ENCODE measurements at regions not wholly inside any gene's neighbourhood (a gene's known extent, or its start where the extent isn't known, plus 50 kb on each side); places are given as distances from the start of the nearest gene placed in this dataset.

- Histone ChIP-seq H3K14ac (ENCODE audit: insufficient read depth, low read length) (no peak overlapping the region), H3K9ac (ENCODE audit: extremely low read depth, insufficient read length, low read length) (no peak overlapping the region), H3K27me3 (ENCODE audit: insufficient read depth, low read length) (no peaks in the 10 kb centered on the region), H2BK5ac (ENCODE audit: insufficient read length, low read length) (no peak overlapping the region), H4K5ac (ENCODE audit: insufficient read length, low read depth, low read length) (no peak overlapping the region), H3K23me2 (ENCODE audit: insufficient read length, low read depth, low read length, poor library complexity, severe bottlenecking) (no peaks in the 10 kb centered on the region), H3K4ac (ENCODE audit: low read depth, low read length) (no peak overlapping the region), H3K56ac (ENCODE audit: insufficient read length, low read depth, low read length) (no peak overlapping the region), H4K91ac (ENCODE audit: insufficient read length, low read depth, low read length) (no peak overlapping the region), H2BK15ac (ENCODE audit: low read depth, low read length) (no peak overlapping the region), H2AFZ (ENCODE audit: low read length) (no peak overlapping the region), H3K18ac (ENCODE audit: insufficient read length, low read depth, low read length) (no peak overlapping the region), H3K9me3 (ENCODE audit: control insufficient read depth, low read depth, low read length) (no peaks in the 10 kb centered on the region), H3K4me2 (ENCODE audit: insufficient read depth, insufficient read length, low read length) (no peak overlapping the region), H3K79me2 (ENCODE audit: insufficient read depth, low read length) (no peaks in the 10 kb centered on the region), H4K20me1 (ENCODE audit: control insufficient read depth, insufficient read depth, insufficient read length) (no peaks in the 10 kb centered on the region), H2AK5ac (ENCODE audit: insufficient read length, low read length) (no peak overlapping the region), H2BK120ac (ENCODE audit: low read depth, low read length, poor library complexity, severe bottlenecking) (no peak overlapping the region), H3K4me1 (ENCODE audit: insufficient read depth, low read length) (no peaks in the 10 kb centered on the region), H3K79me1 (ENCODE audit: insufficient read depth, low read depth, low read length, poor library complexity, severe bottlenecking) (no peaks in the 10 kb centered on the region), H3K23ac (ENCODE audit: insufficient read length, low read depth, low read length) (no peak overlapping the region), H3K27ac (ENCODE audit: insufficient read length, low read depth, low read length) (no peak overlapping the region), H4K8ac (replicated peaks; ENCODE audit: insufficient read length, low read depth, low read length) (no peak overlapping the region), H2BK12ac (ENCODE audit: insufficient read length, low read depth, low read length) (no peak overlapping the region), H2BK20ac (ENCODE audit: low read depth, low read length, poor library complexity, severe bottlenecking) (no peak overlapping the region), H3T11ph (ENCODE audit: low read length) (no peak overlapping the region)
- Mint-ChIP-seq H3K27ac (no peak overlapping the region), H3K36me3 (ENCODE audit: insufficient read depth in 1 of 3, low read depth in 3 of 3) (no peaks in the 10 kb centered on the region), H3K27me3 (ENCODE audit: low read depth) (no peaks in the 10 kb centered on the region), H3K4me3 (no peak overlapping the region), H3K4me1 (no peaks in the 10 kb centered on the region; a peak in 1 of 4 replicates), H3K9me3 (no peaks in the 10 kb centered on the region)
- WGBS (ENCODE audit: extremely low coverage, insufficient read length, low lambda C conversion rate), result no CpG with 5 or more reads among the region's 5 CpGs
- TF ChIP-seq CTCF (conservative IDR thresholded peaks at IDR 0.05), result no peak
- no peak for DNase-seq
Measured at GRCh38 chr13:44024167-44024845, 144.6 kb downstream of the LACC1 start.

Measured in H9 (cell line).